Fibroblast of villous mesenchyme (primary cell): ENCODE measurements at regions not wholly inside any gene's neighbourhood (a gene's known extent, or its start where the extent isn't known, plus 50 kb on each side); places are given as distances from the start of the nearest gene placed in this dataset.

Experiments used
- DNase-seq: peaks from one replicate; pipeline ENCODE4 v3.0.0-alpha.2; 2010; ENCODE audit warnings: low read depth
- H3K4me3 ChIP-seq: 2 replicates; pipeline ENCODE4 v1.5.1; 2011; ENCODE audit warnings: low read depth, mild to moderate bottlenecking, low read length
- TF ChIP-seq, protein P1 (sequence below): IDR thresholded peaks from 2 replicates; pipeline ENCODE4 v1.5.1; 2012; ENCODE audit warnings: low read depth, mild to moderate bottlenecking, low read length; ENCODE audit not compliant: insufficient read depth

DNA sequence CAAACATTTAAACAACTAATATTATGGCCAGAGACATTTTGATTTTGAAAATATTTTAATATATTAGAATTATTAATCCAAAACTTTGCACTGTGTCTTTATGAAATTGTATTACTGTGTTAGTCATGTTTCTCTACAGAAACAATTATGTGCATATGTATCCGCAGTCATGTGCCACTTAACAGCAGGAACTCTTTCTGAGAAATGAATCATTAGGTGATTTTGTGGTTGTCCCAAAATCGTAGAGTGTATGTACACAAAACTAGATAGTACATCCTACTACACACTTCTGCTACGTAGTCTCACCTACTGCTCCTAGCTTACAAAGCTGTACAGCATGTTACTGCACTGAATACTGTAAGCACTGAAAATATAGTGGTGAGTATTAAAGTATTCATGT lies 479.2 kb upstream of the DSEL start:
- TF ChIP-seq, protein P1, sequence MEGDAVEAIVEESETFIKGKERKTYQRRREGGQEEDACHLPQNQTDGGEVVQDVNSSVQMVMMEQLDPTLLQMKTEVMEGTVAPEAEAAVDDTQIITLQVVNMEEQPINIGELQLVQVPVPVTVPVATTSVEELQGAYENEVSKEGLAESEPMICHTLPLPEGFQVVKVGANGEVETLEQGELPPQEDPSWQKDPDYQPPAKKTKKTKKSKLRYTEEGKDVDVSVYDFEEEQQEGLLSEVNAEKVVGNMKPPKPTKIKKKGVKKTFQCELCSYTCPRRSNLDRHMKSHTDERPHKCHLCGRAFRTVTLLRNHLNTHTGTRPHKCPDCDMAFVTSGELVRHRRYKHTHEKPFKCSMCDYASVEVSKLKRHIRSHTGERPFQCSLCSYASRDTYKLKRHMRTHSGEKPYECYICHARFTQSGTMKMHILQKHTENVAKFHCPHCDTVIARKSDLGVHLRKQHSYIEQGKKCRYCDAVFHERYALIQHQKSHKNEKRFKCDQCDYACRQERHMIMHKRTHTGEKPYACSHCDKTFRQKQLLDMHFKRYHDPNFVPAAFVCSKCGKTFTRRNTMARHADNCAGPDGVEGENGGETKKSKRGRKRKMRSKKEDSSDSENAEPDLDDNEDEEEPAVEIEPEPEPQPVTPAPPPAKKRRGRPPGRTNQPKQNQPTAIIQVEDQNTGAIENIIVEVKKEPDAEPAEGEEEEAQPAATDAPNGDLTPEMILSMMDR: no peak
- H3K4me3 ChIP-seq: no peak overlapping the region
- no peak for DNase-seq

DNA sequence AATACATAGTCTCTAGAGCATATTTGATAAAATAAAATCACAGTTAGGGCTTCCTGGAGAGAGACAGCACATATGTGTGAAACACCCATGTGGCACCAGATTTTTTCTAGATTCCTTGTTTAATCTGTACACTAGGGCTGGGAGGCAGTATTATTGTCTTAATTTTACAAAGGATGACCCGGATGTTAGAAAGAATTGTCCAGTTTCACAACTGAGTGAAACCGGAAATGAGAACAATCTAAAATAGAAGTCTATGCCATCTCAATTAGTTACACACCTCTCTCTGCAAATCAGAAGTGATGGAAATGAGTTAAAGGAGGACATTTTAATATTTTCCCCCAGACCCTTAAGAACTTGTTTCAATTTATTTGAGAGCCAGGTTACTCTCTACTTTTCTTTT lies 463.7 kb upstream of the DSEL start:
- TF ChIP-seq, protein P1: no peak
- no peak for DNase-seq
- H3K4me3 ChIP-seq: no peak overlapping the region

DNA sequence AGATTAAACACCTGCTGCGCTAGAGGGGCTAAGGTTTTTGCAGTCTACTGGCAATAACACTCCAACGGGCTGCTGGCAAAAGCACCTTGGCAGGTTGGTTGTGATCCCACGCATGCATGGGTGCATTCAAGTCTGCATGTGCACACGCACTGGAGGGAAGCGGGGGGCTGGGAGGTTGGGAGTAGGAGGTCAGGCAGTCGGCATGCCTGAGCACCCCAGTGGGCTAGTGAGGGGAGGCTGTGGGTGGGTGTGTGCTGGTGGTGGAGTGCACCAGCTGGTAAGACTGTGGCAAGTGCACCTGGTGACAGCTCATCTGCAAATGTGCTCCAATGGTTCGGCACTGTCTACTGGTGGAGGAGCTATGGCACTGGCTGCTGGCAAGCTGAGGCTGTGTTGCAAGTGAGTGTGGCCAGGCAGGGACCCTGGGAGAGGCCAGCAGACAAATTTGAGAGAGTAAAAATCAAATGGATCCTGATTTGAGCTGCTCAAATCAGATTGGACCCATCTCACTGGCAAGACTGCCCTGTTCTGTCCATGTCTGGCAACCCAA lies 460.6 kb upstream of the DSEL start:
- no peak for DNase-seq
- TF ChIP-seq, protein P1: no peak
- H3K4me3 ChIP-seq: no peak overlapping the region

DNA sequence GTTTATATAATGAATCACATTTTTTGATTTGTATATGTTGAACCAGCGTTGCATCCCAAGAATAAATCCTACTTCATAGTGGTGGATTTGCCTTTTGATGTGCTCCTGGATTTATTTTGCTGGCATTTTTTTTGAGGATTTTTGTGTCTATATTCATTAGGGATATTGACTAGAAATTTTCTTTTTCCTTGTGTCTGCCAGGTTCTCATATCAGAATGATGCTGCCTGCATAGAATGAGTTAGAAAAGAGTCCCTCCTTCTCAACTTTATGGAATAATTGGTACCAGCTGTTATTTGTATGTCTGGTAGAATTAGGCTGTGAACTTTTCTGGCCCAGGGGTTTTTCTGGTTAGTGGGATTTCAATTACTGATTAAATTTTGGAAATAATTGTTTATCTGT lies 457.4 kb upstream of the DSEL start:
- TF ChIP-seq, protein P1: no peak
- H3K4me3 ChIP-seq: no peak overlapping the region
- DNase-seq: no peak

DNA sequence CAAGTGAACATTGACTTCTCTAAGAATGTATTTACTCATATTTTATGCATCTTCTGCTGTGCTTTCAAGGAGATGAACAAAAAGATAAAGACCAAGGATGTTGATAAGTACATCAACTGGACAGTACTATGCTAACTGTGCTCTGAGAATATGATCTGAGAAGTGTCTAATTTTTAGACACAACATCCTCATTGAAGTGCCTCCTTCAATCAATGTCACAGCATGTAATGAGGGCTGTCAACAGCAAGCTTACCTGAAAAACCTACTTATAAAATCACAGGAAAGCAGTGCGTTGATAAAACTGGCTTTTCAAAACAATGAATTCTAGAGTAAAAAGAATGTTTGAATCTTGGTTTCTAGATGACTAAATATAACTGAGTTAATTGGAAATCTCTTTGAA lies 452.9 kb upstream of the DSEL start:
- no peak overlapping the region for H3K4me3 ChIP-seq
- TF ChIP-seq, protein P1: no peak
- DNase-seq: no peak

DNA sequence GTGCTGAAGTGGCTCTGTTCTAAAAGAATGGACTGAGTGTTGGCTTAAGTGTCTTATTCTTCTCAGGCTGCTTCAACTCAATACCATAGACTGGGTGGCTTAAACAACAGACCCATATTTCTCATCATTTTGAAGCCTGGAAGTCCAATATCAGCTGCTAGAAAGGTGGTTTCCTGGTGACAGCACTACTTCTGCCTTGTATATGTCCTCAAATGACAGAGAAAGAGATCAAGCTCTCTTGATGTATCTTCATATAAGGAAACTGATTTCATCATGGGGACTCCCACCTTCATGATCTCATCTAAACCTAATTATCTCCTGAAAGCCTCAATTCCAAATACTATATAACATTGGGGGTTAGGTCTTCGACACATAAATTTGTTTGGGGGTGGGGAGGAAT lies 449.7 kb upstream of the DSEL start:
- DNase-seq: no peak
- H3K4me3 ChIP-seq: no peak overlapping the region
- TF ChIP-seq, protein P1: no peak

DNA sequence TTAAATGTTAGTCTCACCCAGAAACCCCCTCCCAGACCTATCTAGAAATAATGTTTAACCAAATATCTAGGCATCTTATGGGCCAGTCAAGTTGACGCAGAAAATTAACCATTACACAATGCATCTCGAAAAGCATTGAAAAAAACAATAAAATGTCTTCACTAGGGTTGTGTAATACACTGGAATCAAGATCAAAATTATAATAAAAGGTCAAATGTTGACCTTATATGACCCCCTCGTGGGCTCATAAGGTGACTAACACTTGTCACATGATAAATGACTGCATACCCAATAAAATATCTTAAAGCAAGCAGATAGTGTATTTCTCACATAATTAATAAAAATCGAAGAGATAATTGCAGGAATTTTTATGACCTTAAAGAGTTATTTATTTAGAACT lies 447.9 kb upstream of the DSEL start:
- no peak for DNase-seq
- TF ChIP-seq, protein P1: no peak
- no peak overlapping the region for H3K4me3 ChIP-seq
